CD4-positive, alpha-beta T cell treated with Interleukin-15 for 4 hours (primary cell): ENCODE measurements at regions not wholly inside any gene's neighbourhood (a gene's known extent, or its start where the extent isn't known, plus 50 kb on each side); places are given as distances from the start of the nearest gene placed in this dataset.

Experiments
- DNase-seq: peaks from one replicate; pipeline ENCODE4 v3.0.0-alpha.2; 2020; ENCODE audit warnings: low spot score

DNA sequence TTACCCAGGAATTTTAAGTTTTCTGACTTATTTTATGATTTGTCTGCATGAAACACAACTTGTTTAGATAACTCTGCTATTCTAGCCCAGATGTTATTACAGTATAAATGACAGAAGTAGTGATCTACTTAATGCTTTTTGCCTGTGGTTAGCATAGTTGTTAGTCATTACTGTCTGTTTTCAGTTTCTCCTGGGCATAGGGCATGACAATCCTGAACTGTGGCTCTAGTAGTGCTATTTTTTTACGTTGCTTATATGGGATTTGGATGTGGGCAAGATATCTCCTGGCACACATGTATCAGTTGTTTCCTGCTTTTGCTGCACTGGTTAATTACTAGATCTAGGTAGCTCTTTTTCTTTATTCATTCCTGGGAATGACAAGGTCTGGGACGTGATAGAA, 1005.8 kb downstream of the PCDH18 start:
- no peak for DNase-seq

DNA sequence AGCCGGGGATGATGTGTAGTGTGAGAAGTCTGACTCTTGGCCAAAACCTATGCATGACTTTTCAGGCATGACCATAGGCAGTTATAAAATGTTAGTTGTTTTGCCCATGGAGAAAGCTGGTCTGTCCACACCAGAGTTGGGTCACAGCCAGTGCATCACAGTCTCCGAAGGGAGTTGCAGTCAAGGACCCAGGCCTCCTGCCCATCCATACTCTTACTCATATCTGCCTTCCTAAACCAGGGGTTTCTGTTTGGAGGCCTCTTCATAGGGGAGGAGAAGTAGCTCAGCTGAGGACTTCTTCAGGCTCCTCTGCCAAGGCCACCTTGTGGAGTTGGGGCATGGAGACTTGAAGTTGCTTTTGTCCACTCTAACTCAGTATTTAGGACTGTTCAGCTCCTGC, 1008.3 kb downstream of the PCDH18 start:
- no peak for DNase-seq

DNA sequence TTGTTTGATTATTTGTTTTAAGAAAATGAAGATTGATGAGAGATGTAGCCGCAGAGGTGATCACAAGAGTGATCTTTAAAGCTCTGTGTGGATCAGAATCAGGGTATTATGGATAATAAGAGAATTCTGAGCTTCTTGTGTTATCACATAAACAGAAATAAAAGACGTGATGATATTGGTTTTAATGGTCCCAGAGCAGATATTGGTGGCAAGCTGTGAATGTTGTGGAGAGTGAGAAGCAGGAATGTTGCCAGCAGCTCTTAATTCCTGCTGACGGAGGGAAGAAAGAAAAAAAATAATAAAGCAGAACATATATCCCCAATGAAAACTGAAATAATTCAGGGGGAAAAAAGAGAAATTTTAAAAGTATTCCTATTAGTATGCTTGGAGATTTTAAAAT, 1015.9 kb downstream of the PCDH18 start:
- no peak for DNase-seq

DNA sequence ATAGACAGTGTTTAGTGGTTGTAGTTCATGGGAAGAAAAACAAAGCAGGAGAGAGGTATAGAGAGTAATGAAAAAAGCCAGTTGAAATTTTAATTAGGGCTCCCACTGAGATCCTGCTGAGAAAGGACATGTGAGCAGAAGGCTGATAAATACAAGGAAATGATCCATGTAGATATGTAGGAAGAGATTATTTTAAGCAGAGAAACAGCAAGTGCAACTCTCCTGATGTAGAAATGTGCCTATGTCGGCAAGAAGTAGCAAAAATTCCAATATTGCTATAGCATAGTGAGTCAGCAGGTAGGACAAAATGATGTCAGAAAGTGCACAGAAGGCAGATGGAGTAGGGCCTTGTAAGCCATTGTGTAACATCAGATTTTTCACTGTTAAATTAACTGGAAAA, 1027.3 kb downstream of the PCDH18 start:
- DNase-seq: no peak

DNA sequence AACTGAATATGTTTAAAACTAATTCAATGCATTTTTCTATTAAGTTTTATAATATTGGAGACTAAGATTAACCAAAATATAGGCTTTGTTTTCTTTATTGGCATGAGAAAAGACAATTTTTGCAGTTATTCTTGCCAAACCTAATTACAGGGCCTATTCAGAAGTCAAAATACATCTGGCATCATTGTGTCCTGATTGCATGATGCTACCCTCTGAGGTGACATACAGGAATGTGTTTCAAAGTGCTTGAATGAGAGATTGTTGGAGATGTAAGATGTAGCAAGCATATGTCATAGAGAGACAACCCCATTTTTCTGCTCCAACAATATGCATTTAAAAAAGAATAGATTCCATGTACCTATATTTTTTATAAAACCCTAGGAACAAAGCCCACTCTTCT, 1036.4 kb downstream of the PCDH18 start:
- no peak for DNase-seq

DNA sequence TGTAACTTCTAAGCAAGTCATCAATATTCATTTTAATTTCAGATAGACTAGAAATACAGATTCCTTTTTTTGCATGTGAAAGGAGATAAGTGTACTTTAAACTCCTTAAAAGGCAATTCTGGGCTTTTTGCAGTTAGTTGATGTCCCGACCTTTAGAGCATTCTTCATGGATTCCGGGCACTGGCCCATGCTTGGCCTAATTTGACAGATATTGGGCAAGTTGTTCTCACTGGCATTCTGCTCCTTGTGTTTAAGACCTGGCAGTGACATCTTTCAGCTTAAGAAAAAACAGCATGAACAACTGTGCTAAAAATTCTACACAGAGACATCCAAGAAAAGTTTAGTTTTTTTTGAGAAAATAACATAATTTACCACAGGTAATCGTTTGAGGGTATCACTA, 1037.2 kb downstream of the PCDH18 start:
- no peak for DNase-seq

DNA sequence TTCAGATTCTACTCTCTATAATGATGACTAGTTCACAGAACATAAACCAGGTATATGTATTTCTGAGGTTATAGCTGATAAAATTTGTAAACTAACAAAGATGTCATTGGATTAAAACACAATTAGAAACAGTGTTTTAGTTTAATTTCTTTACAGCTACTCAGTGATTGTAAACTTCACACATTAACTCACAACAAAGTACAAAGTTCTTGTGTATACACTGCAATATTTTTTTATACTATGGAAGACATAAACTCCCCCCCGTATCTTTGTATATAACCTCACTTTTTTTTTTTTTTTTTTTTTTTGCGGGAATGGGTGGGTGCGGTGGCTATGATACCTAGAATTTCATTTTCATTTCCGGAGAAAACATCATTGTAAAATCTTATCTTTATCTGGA, 1043.2 kb downstream of the PCDH18 start:
- no peak for DNase-seq

DNA sequence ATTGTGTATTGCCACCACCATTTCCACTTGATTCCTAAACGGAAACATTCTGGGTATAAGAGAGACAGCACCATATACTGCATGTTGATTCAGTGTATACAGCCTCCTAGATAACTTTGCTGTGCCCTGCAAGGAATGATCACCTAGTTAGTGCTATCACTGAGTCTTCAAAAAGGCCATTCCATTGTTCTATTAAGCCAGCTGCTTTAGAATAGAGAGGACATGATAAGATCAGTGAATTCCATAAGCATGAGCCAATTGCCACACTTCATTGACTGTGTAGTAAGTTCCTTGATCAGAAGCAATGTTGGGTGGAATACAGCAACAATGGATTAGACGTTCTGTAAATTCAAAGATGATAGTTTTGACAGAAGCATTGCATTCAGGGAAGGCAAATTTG, 1047.3 kb downstream of the PCDH18 start:
- DNase-seq: no peak

DNA sequence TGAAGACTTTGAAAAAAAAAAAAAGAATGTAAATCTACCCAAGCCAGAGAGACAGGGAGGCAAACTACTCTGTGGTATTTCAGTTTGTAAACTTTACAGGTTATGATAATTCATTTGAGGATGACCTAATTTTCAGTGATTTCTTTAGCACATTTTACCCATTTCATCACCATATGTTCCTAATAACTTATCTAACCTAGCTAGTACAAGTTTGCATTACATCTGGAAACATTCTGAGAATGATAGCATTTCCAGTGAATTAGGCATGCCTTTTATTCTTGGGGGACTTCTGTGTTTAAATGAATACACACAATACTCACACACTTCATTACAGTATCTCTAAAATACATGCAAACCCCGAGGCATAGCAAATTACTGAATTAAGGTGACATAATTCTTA, 1055.5 kb downstream of the PCDH18 start:
- no peak for DNase-seq

DNA sequence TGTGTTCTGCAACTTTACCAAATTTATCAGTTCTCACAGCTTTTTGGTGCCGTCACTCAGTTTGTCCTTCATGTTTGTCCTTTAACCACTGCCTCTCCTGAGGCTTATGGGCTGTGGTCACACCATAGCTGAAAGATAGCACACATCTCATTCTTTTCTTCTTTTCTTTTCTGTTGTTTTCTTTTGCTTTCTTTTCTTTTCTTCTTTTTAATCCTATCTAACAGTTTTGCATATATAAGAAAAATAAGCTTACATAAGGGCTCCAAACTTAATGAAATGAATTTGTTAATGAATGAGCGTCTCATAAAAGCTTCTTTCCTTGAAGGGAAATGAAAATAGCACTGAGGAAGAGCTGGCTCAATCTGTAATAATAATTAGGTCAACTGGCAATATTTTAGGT, 1061.2 kb downstream of the PCDH18 start:
- DNase-seq: no peak

DNA sequence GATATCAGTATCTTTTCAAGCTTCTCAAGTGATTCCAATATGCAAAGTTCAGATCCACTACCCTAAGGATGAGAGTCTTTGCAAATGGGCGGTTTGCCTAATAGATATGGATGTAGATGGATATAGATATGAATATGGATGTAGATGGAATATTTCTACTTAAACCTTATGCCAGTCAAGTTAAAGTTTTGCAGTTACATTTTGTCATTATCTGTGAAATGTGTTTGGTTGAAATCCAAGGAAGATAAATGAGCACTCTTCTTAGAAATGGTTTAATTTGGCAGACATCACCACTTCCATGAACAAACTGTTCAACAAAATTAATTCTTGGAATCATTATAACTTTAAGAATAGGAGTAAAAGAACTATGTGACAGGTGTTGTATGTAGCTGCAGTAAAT, 1066.6 kb downstream of the PCDH18 start:
- DNase-seq: no peak

DNA sequence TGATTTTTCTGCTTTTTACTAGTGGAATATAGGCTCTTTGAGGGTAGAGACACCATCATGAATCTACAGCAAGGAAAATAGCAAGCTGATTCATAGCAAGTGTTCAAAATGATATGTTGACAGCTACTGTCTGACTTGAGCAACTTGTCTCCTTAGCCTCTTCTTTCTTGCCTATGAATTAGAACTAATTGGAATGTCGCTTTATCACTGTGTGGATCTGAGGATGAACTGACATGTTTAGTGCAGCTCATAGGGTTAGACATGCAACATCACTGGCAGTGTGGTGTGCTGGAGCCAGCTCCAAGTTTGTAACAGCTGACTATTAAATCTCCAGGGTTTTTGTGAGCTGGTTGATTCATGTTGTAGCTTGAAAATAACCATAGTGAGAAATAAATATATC, 1068.4 kb downstream of the PCDH18 start:
- no peak for DNase-seq

DNA sequence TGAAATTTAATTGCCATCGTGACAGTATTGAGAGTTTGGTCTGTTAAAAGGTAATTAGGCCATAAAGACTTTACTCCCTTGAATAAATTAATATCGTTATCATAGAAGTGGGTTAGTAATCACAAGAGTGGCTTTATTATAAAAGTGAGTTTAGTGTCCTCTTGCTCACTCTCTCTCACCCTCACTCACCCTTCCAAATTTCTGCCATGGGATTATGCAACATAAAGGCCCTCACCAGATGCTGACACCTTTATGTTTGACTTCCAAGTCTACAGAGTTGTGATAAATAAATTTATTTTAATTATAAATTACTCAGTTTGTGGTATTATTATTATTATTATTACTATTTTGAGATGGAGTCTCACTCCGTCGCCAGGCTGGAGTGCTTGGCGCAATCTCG, 1070.8 kb downstream of the PCDH18 start:
- DNase-seq: no peak

DNA sequence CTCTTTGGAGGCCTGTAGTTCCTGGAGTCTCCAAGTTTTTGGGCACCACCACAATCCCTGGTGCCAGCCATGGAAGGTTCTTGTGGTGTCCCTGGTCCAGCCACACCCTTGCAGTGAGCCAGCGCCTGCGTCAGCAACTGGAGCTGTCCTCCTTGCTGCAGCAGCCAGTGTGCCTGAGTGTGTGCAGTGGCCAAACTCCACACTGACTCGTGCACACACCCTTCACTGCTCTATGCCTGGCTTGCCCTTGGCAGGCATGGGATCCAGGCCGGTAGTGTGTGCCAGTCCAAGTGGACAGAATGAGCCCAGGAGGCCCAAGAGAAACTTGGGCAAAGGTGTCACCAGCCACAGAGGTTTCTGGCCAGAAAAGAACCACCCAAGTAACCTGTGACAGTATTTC, 1074.0 kb downstream of the PCDH18 start:
- DNase-seq: no peak

DNA sequence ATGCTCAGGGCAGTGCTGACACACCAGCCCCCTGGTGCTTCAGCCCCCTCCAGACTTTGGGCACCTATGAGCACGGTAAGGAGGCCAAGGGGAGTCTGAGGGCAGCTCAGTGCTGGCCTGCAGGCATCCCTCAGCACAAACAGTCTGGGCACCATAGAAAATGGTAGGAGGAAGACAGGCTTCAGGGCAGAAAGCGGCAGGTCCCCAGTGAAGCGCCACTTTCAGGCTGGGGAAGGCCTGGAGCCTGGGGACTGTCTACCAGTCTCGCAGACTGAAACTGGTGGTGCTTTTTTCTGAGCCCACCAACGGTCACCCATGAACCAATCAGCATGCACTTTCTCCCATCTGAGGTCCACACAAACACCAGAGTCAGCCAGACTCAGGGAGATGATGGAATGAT, 1074.7 kb downstream of the PCDH18 start:
- DNase-seq: no peak

DNA sequence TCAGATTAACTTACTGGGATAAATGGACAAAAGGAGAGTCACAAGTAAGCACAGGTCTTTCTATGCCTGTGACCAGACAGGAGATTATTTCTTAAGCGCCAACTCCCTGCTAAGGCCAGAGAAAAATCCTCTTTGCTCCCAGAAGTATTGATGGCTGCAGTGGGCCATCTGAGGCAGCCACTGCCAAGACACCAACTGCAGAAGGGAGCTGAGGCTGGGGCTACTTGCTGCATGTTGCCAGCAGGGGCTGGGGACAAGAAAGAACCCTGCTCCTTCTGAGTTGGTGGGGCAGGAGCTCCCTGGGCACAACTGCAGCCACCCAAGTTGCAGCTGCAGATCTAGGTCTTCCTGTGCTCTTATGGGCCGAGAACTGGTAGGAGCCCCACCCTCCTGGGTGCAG, 1075.3 kb downstream of the PCDH18 start:
- DNase-seq: no peak

DNA sequence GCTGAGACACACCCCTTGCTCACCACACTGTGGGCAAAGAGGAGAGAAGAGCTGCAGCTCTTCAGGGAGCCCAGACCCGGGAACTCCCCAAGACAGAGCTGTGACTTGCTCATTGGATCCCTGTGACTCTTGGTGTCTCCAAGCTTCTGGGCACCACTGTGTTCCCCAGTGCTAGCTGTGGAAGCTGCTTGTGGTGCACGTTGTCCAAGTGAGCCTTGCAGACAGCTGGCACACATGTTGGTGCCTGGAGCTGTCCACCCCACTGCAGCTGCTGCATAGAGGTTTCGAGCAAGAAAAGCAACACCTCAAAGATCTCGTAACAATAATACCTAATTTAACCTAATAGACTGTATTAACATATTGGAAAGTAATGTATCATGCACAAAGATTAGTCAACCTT, 1089.3 kb downstream of the PCDH18 start:
- no peak for DNase-seq

DNA sequence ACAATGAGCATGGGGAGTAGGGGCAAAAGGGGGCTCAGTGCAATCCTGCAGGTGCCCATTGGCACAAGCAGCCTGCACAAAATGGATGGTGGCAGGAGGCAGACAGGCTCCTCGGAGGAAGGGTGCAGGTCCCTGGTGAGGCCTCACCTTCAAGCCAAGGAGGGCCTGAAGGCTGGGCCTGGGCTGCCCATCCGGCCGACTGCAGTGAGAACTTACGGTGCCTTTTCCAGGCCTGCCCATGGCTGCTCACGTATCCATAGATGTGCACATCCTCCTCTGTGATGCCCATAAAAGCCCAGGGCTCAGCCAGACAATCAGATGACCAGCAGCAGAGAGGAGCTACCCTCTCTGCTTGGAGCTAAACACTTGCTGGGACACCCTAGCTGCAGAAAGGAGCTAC, 1089.8 kb downstream of the PCDH18 start:
- no peak for DNase-seq

DNA sequence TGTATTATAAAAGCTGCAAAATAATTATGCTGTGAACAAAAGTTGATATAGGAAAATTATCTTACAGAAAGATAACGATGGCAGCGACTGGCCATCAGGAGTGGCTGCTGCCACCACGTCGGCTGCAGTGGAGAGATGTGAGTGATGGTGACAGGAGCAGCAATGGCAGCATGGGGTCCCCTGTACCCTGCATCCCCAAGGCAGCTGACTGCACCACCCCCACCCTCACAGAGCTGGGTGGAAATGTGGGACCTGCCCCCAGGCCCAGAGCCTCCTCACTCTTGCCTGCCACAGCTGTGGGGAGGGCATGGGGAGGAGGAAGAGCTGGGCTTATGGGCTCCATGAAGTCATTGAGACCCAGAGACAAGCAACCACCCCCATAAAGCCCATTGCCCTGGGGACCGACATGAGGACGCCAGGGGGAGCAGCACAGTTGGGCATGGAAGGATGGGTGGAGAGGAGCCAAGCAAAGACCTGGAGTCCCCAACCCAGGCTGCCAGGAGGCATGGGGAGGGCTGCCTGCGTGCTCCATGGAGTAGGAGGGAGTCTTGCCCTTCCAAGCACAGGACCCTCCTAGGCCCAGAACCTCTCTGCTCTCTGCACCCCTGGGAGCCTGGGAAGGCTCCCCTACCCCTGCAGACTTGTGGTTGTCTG, 1090.5 kb downstream of the PCDH18 start:
- no peak for DNase-seq

DNA sequence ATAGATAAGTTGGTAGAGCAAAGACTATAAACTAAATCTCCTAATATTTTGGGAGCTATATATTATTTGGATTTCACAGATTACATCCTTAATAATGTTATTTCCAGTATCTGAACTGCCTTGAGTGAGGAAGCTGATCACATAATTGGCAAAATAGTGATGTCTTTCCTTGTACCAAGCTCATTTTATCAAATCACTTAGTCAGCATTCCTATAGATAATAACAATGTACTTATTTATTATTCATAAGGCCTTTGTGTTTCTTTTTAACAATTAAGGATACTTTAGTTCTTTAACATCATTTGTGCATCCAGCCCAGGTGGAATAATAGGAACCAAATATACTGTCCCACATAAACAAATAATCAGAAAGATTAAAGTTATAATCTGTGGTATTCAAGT, 1093.6 kb downstream of the PCDH18 start:
- DNase-seq: no peak

DNA sequence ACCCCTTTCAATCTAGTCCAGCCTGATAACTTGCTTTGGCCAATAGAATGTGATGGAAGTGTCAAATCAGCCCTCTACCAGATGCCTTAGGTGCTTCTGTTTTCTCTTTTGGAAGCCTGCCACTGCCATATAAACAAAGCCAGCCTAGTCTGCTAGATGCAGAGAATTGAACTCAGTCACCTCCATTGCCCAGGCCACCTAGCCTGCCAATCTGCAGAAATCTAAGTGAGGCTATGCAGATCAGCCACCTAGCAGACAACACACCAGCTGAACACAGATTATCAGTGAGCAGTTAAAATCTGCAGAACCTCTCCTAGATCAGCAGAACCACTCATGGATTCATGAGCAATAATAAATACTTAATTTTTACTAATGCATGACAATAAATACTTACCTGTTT, 1108.2 kb downstream of the PCDH18 start:
- no peak for DNase-seq

DNA sequence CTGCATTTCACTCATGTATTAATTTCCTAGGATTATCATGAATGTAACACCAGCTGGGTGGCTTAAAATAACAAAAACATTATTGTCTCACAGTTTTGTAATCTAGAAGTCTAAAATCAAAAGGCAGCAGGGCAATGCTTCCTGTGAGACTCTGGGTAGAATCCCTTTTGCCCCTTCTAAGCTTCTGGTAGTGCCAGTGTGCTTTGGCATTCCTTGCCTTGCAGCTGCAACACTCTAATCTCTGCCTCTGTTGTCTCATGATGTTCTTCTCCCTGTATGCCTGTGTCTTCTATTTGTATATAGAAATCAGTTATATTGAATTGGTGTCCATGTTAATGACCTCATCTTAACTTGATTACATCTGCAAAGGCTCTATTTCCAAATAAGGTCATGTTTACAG, 1117.3 kb downstream of the PCDH18 start:
- DNase-seq: no peak

DNA sequence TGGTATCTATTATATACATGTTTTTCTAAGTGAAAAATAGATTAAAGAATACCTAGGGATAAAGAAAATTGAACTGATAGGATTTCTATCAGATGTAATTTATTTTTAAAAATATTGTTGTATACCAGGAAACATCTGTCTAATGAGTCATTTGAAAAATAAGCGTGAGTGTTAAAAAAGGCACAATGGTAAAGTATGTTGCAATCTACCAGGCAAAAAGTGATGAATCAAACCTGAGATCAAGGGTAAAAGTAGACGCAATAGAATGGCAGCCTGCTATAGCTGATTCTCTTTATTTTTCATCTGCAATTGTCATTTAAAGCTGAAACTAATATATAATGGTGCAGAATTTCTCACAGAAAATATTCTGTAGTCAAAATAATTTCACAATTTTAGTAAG, 1119.6 kb downstream of the PCDH18 start:
- DNase-seq: no peak

DNA sequence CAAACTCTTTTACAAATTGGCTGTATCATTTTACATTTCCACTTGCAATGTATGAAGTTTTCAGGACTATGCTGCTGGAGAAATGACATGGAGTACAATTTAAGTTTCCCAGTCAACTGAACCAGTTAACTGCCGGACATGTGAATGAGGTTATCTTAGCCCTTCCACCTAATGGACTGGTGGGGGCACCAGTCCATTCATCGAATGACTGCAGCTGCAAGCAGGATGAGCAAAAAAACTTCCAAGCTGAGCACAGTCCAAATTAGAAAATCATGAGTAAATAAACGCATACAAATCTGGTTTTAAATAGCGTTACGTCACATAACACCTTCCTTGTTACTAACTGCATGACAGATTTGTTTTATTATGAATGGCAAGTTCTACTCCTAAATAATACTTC, 1131.5 kb downstream of the PCDH18 start:
- no peak for DNase-seq

DNA sequence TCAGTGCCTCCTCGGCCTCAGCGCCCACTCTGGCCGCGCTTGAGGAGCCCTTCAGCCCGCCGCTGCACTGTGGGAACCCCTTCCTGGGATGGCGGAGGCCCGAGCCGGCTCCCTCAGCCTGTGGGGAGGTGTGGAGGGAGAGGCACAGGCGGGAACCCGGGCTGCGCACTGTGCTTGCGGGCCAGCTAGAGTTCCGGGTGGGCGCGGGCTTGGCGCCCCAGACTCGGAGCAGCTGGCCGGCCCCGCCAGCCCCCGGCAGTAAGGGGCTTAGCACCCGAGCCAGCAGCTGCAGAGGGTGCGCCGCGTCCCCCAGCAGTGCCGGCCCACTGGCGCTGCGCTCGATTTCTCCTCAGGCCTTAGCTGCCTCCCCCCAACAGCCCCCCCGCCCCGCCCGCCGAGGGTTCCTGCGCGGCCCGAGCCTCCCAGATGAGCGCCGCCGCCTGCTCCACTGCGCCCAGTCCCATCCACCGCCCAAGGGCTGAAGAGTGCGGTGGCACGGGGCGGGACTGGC, 1137.0 kb downstream of the PCDH18 start:
- no peak for DNase-seq
